ENCODE measurements at regions not wholly inside any gene's neighbourhood (a gene's known extent, or its start where the extent isn't known, plus 50 kb on each side); places are given as distances from the start of the nearest gene placed in this dataset.

GRCh38 chr14:83355609-83356008, 1822.0 kb upstream of the SEL1L start:
- H3K4me3 ChIP-seq: no peak overlapping the region
- 70 to 74% methylated on average over 2 of the region's 2 CpGs for WGBS, 2 donors (ENCODE audit: low coverage in 1 of 2)
- no peak for TF ChIP-seq POLR2AphosphoS5 (IDR thresholded peaks at IDR 0.05)
- no peak for TF ChIP-seq POLR2A (IDR thresholded peaks at IDR 0.05)
- TF ChIP-seq, protein P1, sequence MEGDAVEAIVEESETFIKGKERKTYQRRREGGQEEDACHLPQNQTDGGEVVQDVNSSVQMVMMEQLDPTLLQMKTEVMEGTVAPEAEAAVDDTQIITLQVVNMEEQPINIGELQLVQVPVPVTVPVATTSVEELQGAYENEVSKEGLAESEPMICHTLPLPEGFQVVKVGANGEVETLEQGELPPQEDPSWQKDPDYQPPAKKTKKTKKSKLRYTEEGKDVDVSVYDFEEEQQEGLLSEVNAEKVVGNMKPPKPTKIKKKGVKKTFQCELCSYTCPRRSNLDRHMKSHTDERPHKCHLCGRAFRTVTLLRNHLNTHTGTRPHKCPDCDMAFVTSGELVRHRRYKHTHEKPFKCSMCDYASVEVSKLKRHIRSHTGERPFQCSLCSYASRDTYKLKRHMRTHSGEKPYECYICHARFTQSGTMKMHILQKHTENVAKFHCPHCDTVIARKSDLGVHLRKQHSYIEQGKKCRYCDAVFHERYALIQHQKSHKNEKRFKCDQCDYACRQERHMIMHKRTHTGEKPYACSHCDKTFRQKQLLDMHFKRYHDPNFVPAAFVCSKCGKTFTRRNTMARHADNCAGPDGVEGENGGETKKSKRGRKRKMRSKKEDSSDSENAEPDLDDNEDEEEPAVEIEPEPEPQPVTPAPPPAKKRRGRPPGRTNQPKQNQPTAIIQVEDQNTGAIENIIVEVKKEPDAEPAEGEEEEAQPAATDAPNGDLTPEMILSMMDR (IDR thresholded peaks at IDR 0.05): no peak
- no peak for TF ChIP-seq EP300 (IDR thresholded peaks at IDR 0.05; ENCODE audit: low read depth)
- H3K27me3 ChIP-seq: no peaks in the 10 kb centered on the region
- H3K4me1 ChIP-seq: no peaks in the 10 kb centered on the region
- no peak overlapping the region for H3K27ac ChIP-seq
- in situ Hi-C loops (cut with MboI; ENCODE audit: low pct_ligation_motif_present in 1 of 4, low pct_unique_long_range_greater_than_20kb in 1 of 4, low sequenced_read_pairs in 3 of 4) (no loop called here), intact Hi-C loops (cut with DNase I; ENCODE audit: low total_unique reads) (no loop called here)
- no peaks in the 10 kb centered on the region for H3K9me3 ChIP-seq
- DNase-seq: no peak
- H3K36me3 ChIP-seq: no peaks in the 10 kb centered on the region

GRCh38 chr14:83356080-83356479, 1822.4 kb upstream of the SEL1L start:
- no peak overlapping the region for H3K27ac ChIP-seq
- WGBS, 2 donors (ENCODE audit: low coverage in 1 of 2): 81 to 86% methylated on average over 5 of the region's 5 CpGs
- no peaks in the 10 kb centered on the region for H3K9me3 ChIP-seq
- no peak for DNase-seq
- no peak overlapping the region for H3K4me3 ChIP-seq
- intact Hi-C loops (cut with DNase I; ENCODE audit: low total_unique reads) (no loop called here), in situ Hi-C loops (cut with MboI; ENCODE audit: low pct_ligation_motif_present in 1 of 4, low pct_unique_long_range_greater_than_20kb in 1 of 4, low sequenced_read_pairs in 3 of 4) (no loop called here)
- no peaks in the 10 kb centered on the region for H3K36me3 ChIP-seq
- H3K27me3 ChIP-seq: no peaks in the 10 kb centered on the region
- no peak for TF ChIP-seq EP300 (IDR thresholded peaks at IDR 0.05; ENCODE audit: low read depth)
- TF ChIP-seq POLR2AphosphoS5 (IDR thresholded peaks at IDR 0.05): no peak
- no peak for TF ChIP-seq POLR2A (IDR thresholded peaks at IDR 0.05)
- TF ChIP-seq, protein P1 (IDR thresholded peaks at IDR 0.05): no peak
- H3K4me1 ChIP-seq: no peaks in the 10 kb centered on the region

DNA sequence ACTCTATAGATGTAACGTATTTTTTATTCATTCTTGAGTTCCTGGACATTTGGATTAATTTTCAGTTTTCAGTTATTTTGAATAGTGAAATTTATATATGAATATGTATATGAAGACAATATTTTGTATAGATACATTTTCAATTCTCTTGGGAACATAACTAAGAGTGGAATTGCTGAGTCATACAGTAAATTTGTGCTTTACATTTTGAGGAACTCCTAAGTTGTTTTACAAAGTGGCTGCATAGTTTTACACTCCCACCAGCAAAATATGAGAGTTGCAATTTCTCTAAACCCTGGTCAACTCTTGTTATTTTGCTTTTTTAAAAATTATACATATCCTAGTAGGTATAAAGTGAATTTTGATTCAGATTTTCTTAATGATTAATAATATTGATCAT, 1838.6 kb upstream of the SEL1L start:
- Histone ChIP-seq H3K36me3 (no peaks in the 10 kb centered on the region), H3K9me3 (no peaks in the 10 kb centered on the region), H3K4me1 (no peaks in the 10 kb centered on the region), H3K27me3 (no peaks in the 10 kb centered on the region), H3K4me3 (no peak overlapping the region), H3K27ac (no peak overlapping the region)
- intact Hi-C loops (cut with DNase I; ENCODE audit: low total_unique reads): no loop called here
- WGBS, 2 donors (ENCODE audit: low coverage in 1 of 2): 40 to 52% methylated on average over 1 of the region's 1 CpG
- TF ChIP-seq, protein P1 (IDR thresholded peaks at IDR 0.05): no peak
- TF ChIP-seq POLR2AphosphoS5 (IDR thresholded peaks at IDR 0.05) (no peak), POLR2A (IDR thresholded peaks at IDR 0.05) (no peak), EP300 (IDR thresholded peaks at IDR 0.05; ENCODE audit: low read depth) (no peak)
- in situ Hi-C loops (cut with MboI; ENCODE audit: low pct_ligation_motif_present in 1 of 4, low pct_unique_long_range_greater_than_20kb in 1 of 4, low sequenced_read_pairs in 3 of 4): no loop called here
- DNase-seq: no peak

GRCh38 chr14:83379436-83379835, 1845.8 kb upstream of the SEL1L start:
- H3K4me3 ChIP-seq: no peak overlapping the region
- no peak for DNase-seq
- intact Hi-C loops (cut with DNase I; ENCODE audit: low total_unique reads) (no loop called here), in situ Hi-C loops (cut with MboI; ENCODE audit: low pct_ligation_motif_present in 1 of 4, low pct_unique_long_range_greater_than_20kb in 1 of 4, low sequenced_read_pairs in 3 of 4) (no loop called here)
- no peaks in the 10 kb centered on the region for H3K4me1 ChIP-seq
- TF ChIP-seq, protein P1 (IDR thresholded peaks at IDR 0.05): no peak
- TF ChIP-seq POLR2AphosphoS5 (IDR thresholded peaks at IDR 0.05) (no peak), EP300 (IDR thresholded peaks at IDR 0.05; ENCODE audit: low read depth) (no peak), POLR2A (IDR thresholded peaks at IDR 0.05) (no peak)
- H3K27ac ChIP-seq: no peak overlapping the region
- H3K9me3 ChIP-seq: no peaks in the 10 kb centered on the region
- no peaks in the 10 kb centered on the region for H3K27me3 ChIP-seq
- WGBS, 2 donors (ENCODE audit: low coverage in 1 of 2): 41 to 43% methylated on average over 3 of the region's 3 CpGs
- H3K36me3 ChIP-seq: no peaks in the 10 kb centered on the region

Measured in transverse colon (tissue), 4 donors.